Activated T-cell treated with anti-CD3 and anti-CD28 coated beads, Interleukin-2, amount 50 U/mL, for 4 hours (primary cell): ENCODE measurements at regions not wholly inside any gene's neighbourhood (a gene's known extent, or its start where the extent isn't known, plus 50 kb on each side); places are given as distances from the start of the nearest gene placed in this dataset.

Source experiments
- ATAC-seq, 2 donors: fragments of 200-7000 bp; cut with Tn5 transposase; one replicate each; pipeline ENCODE4 v1.10.0; 2021
- DNase-seq: peaks from one replicate; pipeline ENCODE4 v3.0.0-alpha.2; 2020
- H3K27me3 Mint-ChIP-seq: one replicate; pipeline ENCODE4 v1.8.0; 2021; ENCODE audit warnings: low read depth, mixed read lengths
- H3K36me3 Mint-ChIP-seq: one replicate; pipeline ENCODE4 v1.8.0; 2022; ENCODE audit warnings: mixed read lengths; ENCODE audit not compliant: insufficient read depth
- H3K4me1 Mint-ChIP-seq: one replicate; pipeline ENCODE4 v1.8.0; 2021; ENCODE audit warnings: low read depth, mixed read lengths
- H3K4me3 Mint-ChIP-seq: one replicate; pipeline ENCODE4 v1.8.0; 2021; ENCODE audit warnings: mild to moderate bottlenecking, moderate library complexity, mixed read lengths
- H3K9me3 Mint-ChIP-seq: one replicate; pipeline ENCODE4 v1.8.0; 2021; ENCODE audit warnings: mixed read lengths

DNA sequence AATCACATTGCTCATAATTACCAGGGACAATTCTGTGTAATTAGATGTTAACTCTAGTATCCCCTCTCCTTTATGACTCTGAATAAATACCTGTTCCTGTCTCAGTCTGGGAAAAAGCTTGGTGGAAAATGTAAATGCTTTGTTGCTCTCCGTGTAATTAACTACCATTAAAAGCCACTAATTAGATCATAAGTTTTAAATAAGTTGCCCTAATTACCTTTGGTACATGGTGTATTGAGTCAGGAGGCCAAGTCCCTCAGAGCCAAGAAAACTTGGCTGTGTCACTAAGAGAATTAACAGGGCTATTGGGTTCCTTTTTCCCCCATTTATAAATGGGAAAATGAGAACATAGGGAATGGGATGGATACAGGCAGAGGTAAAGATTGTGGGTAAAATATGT lies 617.6 kb downstream of the TLR4 start:
- H3K36me3 Mint-ChIP-seq = no peaks in the 10 kb centered on the region
- no peaks in the 10 kb centered on the region for H3K9me3 Mint-ChIP-seq
- H3K27me3 Mint-ChIP-seq = no peaks in the 10 kb centered on the region
- no peak overlapping the region for H3K4me3 Mint-ChIP-seq
- DNase-seq = no peak
- ATAC-seq = no peak
- H3K4me1 Mint-ChIP-seq = no peaks in the 10 kb centered on the region

GRCh38 chr9:118324706-118325105 lies 620.5 kb downstream of the TLR4 start:
- Mint-ChIP-seq H3K4me3 (no peak overlapping the region), H3K36me3 (no peaks in the 10 kb centered on the region), H3K27me3 (no peaks in the 10 kb centered on the region), H3K4me1 (no peaks in the 10 kb centered on the region), H3K9me3 (no peaks in the 10 kb centered on the region)
- ATAC-seq (no peak), DNase-seq (no peak)

GRCh38 chr9:118325757-118326156 lies 621.6 kb downstream of the TLR4 start:
- Mint-ChIP-seq H3K36me3 (no peaks in the 10 kb centered on the region), H3K4me3 (no peak overlapping the region), H3K4me1 (no peaks in the 10 kb centered on the region), H3K9me3 (peaks cover 4% of the 10 kb centered on the region), H3K27me3 (no peaks in the 10 kb centered on the region)
- DNase-seq = no peak
- no peak for ATAC-seq

- peaks cover 4% of the 10 kb centered on the region for H3K9me3 Mint-ChIP-seq
- H3K4me3 Mint-ChIP-seq = no peak overlapping the region
- no peak for DNase-seq
- no peaks in the 10 kb centered on the region for H3K36me3 Mint-ChIP-seq
- H3K4me1 Mint-ChIP-seq = no peaks in the 10 kb centered on the region
- no peaks in the 10 kb centered on the region for H3K27me3 Mint-ChIP-seq
- ATAC-seq = no peak
These were observed 622.1 kb downstream of the TLR4 start for GRCh38 chr9:118326326-118326725.

- H3K9me3 Mint-ChIP-seq = peaks cover 4% of the 10 kb centered on the region
- no peaks in the 10 kb centered on the region for H3K27me3 Mint-ChIP-seq
- no peak overlapping the region for H3K4me3 Mint-ChIP-seq
- no peaks in the 10 kb centered on the region for H3K36me3 Mint-ChIP-seq
- H3K4me1 Mint-ChIP-seq = no peaks in the 10 kb centered on the region
- no peak for ATAC-seq
- DNase-seq = no peak
These were observed 626.2 kb downstream of the TLR4 start for GRCh38 chr9:118330191-118330986.

GRCh38 chr9:118331622-118332045 lies 627.4 kb downstream of the TLR4 start:
- H3K9me3 Mint-ChIP-seq = peaks cover 4% of the 10 kb centered on the region
- H3K27me3 Mint-ChIP-seq = no peaks in the 10 kb centered on the region
- DNase-seq (no peak), ATAC-seq (no peak)
- H3K4me1 Mint-ChIP-seq = no peaks in the 10 kb centered on the region
- H3K4me3 Mint-ChIP-seq = no peak overlapping the region
- no peaks in the 10 kb centered on the region for H3K36me3 Mint-ChIP-seq

- no peaks in the 10 kb centered on the region for H3K36me3 Mint-ChIP-seq
- no peaks in the 10 kb centered on the region for H3K9me3 Mint-ChIP-seq
- no peaks in the 10 kb centered on the region for H3K27me3 Mint-ChIP-seq
- DNase-seq (no peak), ATAC-seq (no peak)
- no peaks in the 10 kb centered on the region for H3K4me1 Mint-ChIP-seq
- no peak overlapping the region for H3K4me3 Mint-ChIP-seq
These were observed 632.2 kb downstream of the TLR4 start for GRCh38 chr9:118336250-118336942.

DNA sequence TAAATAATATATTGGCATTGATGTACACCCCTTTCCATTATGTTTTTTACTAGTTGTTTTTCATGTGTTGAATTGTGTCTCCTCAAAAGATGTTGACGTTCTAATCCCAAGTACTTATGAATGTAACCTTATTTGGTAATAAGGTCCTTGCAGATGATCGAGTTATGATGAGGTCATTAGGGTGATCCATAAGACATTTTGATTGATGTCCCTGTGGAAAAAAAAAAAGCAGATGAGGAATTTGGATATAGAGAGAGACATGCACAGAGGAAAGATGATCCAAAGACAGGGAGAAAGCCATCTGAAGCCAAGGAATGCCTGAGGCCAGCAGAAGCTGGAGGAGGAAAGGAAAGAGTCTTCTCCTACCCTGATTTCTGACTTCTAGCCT lies 632.7 kb downstream of the TLR4 start:
- Mint-ChIP-seq H3K9me3 (no peaks in the 10 kb centered on the region), H3K27me3 (no peaks in the 10 kb centered on the region), H3K4me1 (no peaks in the 10 kb centered on the region), H3K4me3 (no peak overlapping the region), H3K36me3 (no peaks in the 10 kb centered on the region)
- no peak for DNase-seq
- ATAC-seq = no peak

- Mint-ChIP-seq H3K27me3 (no peaks in the 10 kb centered on the region), H3K9me3 (no peaks in the 10 kb centered on the region), H3K36me3 (no peaks in the 10 kb centered on the region), H3K4me3 (no peak overlapping the region), H3K4me1 (no peaks in the 10 kb centered on the region)
- DNase-seq = no peak
- no peak for ATAC-seq
These were observed 655.8 kb downstream of the TLR4 start for GRCh38 chr9:118360036-118360435.

- no peak overlapping the region for H3K4me3 Mint-ChIP-seq
- ATAC-seq = no peak
- no peaks in the 10 kb centered on the region for H3K9me3 Mint-ChIP-seq
- no peaks in the 10 kb centered on the region for H3K27me3 Mint-ChIP-seq
- DNase-seq = no peak
- no peaks in the 10 kb centered on the region for H3K36me3 Mint-ChIP-seq
- H3K4me1 Mint-ChIP-seq = no peaks in the 10 kb centered on the region
These were observed 657.9 kb downstream of the TLR4 start for GRCh38 chr9:118362123-118362522.

- Mint-ChIP-seq H3K36me3 (no peaks in the 10 kb centered on the region), H3K27me3 (no peaks in the 10 kb centered on the region), H3K4me3 (no peak overlapping the region), H3K4me1 (no peaks in the 10 kb centered on the region), H3K9me3 (no peaks in the 10 kb centered on the region)
- ATAC-seq (no peak), DNase-seq (no peak)
These were observed 658.4 kb downstream of the TLR4 start for GRCh38 chr9:118362596-118362995.

GRCh38 chr9:118364266-118365106 lies 660.3 kb downstream of the TLR4 start:
- Mint-ChIP-seq H3K9me3 (no peaks in the 10 kb centered on the region), H3K27me3 (no peaks in the 10 kb centered on the region), H3K36me3 (no peaks in the 10 kb centered on the region), H3K4me1 (no peaks in the 10 kb centered on the region), H3K4me3 (no peak overlapping the region)
- DNase-seq = no peak
- ATAC-seq = no peak

DNA sequence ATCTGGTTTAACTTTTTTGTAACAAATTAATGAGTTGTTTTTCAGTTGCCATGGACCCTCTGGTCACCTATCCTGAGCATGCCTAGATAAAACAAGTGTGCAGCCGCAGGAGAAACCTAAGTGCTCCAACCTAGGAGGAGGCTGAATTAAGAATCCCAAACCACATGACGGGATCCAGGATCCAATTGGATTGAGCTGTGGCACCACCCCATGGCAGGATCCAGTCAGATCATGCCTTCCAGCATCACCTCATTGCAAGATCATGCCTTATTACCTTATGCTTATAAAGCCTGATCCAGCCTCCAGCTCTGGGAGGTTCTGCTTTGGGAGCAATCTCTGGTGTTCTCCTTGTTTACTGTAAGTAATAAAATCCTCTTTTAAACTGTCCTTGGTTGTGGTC lies 662.0 kb downstream of the TLR4 start:
- DNase-seq (no peak), ATAC-seq (no peak)
- Mint-ChIP-seq H3K4me3 (no peak overlapping the region), H3K4me1 (no peaks in the 10 kb centered on the region), H3K27me3 (no peaks in the 10 kb centered on the region), H3K36me3 (no peaks in the 10 kb centered on the region), H3K9me3 (no peaks in the 10 kb centered on the region)

GRCh38 chr9:118367383-118367782 lies 663.2 kb downstream of the TLR4 start:
- H3K4me3 Mint-ChIP-seq = no peak overlapping the region
- H3K36me3 Mint-ChIP-seq = no peaks in the 10 kb centered on the region
- DNase-seq (no peak), ATAC-seq (no peak)
- H3K9me3 Mint-ChIP-seq = no peaks in the 10 kb centered on the region
- no peaks in the 10 kb centered on the region for H3K27me3 Mint-ChIP-seq
- H3K4me1 Mint-ChIP-seq = no peaks in the 10 kb centered on the region
